AG10803 (cell line): ENCODE measurements at regions not wholly inside any gene's neighbourhood (a gene's known extent, or its start where the extent isn't known, plus 50 kb on each side); places are given as distances from the start of the nearest gene placed in this dataset.

Experiments used
- DNase-seq: peaks from one replicate; pipeline ENCODE4 v3.0.0; 2010; ENCODE audit warnings: low read depth
- H3K4me3 ChIP-seq: 2 replicates; pipeline ENCODE4 v1.5.1; 2011; ENCODE audit warnings: mild to moderate bottlenecking, low read length, control low read depth
- CTCF ChIP-seq: conservative IDR thresholded peaks from 2 replicates; pipeline ENCODE4 v1.5.1; 2011; ENCODE audit warnings: mild to moderate bottlenecking, low read length, control low read depth, inconsistent platforms

- TF ChIP-seq CTCF: no peak
- DNase-seq: peak; percentile 97
Observed at GRCh38 chr1:39154553-39155421, 49.7 kb upstream of the MACF1 start.

More at GRCh38 chr1:39154553-39155421, 49.7 kb upstream of the MACF1 start:
- H3K4me3 ChIP-seq: no peak overlapping the region
